ENCODE measurements at regions not wholly inside any gene's neighbourhood (a gene's known extent, or its start where the extent isn't known, plus 50 kb on each side); places are given as distances from the start of the nearest gene placed in this dataset.

DNA sequence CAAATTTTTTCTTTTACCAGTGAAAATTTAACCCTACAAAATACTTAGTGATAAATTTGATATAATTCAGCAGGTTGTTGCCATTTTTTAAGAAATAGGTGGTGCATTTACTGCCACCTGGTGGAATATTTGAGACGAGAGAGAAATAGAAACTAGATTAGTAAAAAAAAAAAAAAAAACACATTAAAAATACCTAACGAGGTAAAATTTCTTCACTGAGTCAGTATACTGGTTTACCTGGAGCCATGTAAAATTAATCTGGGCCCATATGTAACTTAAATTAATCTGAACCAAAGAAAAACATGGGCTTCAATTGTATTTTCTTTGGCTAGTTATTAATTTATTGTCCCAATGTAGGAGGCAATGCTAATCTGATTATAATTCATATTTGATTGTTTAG, 520.8 kb downstream of the EPM2A start:
- H3K9me3 Mint-ChIP-seq: no peaks in the 10 kb centered on the region
- no peak overlapping the region for H3K27ac Mint-ChIP-seq
- H3K36me3 Mint-ChIP-seq: no peaks in the 10 kb centered on the region
- DNase-seq (ENCODE audit: low spot score in 2 of 2) (no peak), ATAC-seq (no peak)

- Mint-ChIP-seq H3K9me3 (no peaks in the 10 kb centered on the region), H3K27ac (no peak overlapping the region), H3K36me3 (no peaks in the 10 kb centered on the region)
- DNase-seq (ENCODE audit: low spot score in 2 of 2) (no peak), ATAC-seq (no peak)
These were observed 510.9 kb downstream of the EPM2A start for GRCh38 chr6:145224450-145224849.

DNA sequence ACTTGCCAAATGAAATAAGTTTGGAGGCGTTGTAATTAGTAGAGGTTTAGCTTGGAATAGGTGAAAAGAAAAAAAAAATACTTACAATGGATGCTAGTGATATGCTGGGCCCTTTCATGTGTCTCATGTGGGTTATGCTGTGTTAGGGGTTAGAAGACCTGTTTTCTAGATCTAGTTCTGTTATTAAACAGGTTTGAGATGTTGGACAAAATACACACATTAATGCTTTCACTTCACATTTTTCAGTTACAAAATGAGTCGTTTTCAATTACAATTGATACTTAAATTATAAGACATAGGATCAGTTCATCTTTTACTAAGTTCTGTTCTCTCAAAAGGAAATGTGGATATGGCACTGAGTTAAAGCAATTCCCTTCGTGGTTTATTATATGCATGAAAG, 509.8 kb downstream of the EPM2A start:
- no peaks in the 10 kb centered on the region for H3K9me3 Mint-ChIP-seq
- DNase-seq (ENCODE audit: low spot score in 2 of 2) (no peak), ATAC-seq (no peak)
- H3K27ac Mint-ChIP-seq: no peak overlapping the region
- no peaks in the 10 kb centered on the region for H3K36me3 Mint-ChIP-seq

GRCh38 chr6:145227593-145227992, 507.7 kb downstream of the EPM2A start:
- H3K36me3 Mint-ChIP-seq: no peaks in the 10 kb centered on the region
- H3K27ac Mint-ChIP-seq: no peak overlapping the region
- DNase-seq (ENCODE audit: low spot score in 2 of 2) (no peak), ATAC-seq (no peak)
- H3K9me3 Mint-ChIP-seq: no peaks in the 10 kb centered on the region

- ATAC-seq: no peak
- Mint-ChIP-seq H3K9me3 (peaks cover 0 to 4% of the 10 kb centered on the region in 2 donors), H3K27ac (no peak overlapping the region), H3K36me3 (no peaks in the 10 kb centered on the region)
- no peak for DNase-seq (ENCODE audit: low spot score in 2 of 2)
These were observed 506.2 kb downstream of the EPM2A start for GRCh38 chr6:145228962-145229582.

DNA sequence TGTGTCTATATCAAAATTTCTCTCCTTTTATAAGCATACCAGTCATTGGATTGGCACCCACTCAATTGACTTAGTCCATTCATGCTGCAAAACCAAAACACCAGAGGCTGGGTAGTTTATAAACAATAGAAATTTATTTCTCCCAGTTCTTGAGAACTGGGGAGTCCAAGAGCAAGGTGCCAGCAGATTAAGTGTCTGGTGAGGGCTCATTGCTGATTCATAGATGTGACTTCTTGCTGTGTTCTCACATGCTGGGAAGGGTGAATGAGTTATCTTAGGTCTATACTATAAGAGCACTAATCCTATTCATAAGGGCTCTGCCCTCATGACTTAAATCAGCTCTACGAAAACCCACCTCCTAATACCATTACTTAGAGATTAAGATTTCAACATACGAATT, 501.4 kb downstream of the EPM2A start:
- peaks cover 0 to 4% of the 10 kb centered on the region in 2 donors for H3K9me3 Mint-ChIP-seq
- ATAC-seq (no peak), DNase-seq (ENCODE audit: low spot score in 2 of 2) (no peak)
- no peak overlapping the region for H3K27ac Mint-ChIP-seq
- no peaks in the 10 kb centered on the region for H3K36me3 Mint-ChIP-seq

DNA sequence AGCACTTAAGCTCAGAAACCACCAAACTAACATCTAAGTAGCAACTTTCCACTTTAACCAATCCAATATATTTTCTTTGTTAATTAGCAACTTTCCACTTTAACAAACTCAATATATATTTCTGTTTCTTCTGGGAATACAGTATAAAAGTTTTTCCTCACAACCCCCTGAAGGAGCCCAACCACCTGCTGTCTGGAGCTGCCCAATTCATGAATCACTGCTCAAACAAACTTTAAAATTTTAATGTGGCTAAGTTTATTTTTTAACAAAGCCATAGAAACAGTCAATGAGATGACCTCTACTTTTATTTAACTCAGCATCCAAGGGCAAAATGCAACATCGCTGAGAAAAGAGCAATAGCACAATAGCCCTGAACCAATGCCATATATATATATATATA, 500.1 kb downstream of the EPM2A start:
- H3K36me3 Mint-ChIP-seq: no peaks in the 10 kb centered on the region
- no peak for ATAC-seq
- peaks cover 0 to 4% of the 10 kb centered on the region in 2 donors for H3K9me3 Mint-ChIP-seq
- DNase-seq (ENCODE audit: low spot score in 2 of 2): no peak
- H3K27ac Mint-ChIP-seq: no peak overlapping the region

GRCh38 chr6:145238787-145239186, 496.5 kb downstream of the EPM2A start:
- Mint-ChIP-seq H3K27ac (no peak overlapping the region), H3K36me3 (no peaks in the 10 kb centered on the region), H3K9me3 (peaks cover 4 to 5% of the 10 kb centered on the region in 2 donors)
- DNase-seq (ENCODE audit: low spot score in 2 of 2): no peak
- ATAC-seq: no peak

GRCh38 chr6:145241039-145241438, 494.3 kb downstream of the EPM2A start:
- no peaks in the 10 kb centered on the region for H3K36me3 Mint-ChIP-seq
- peaks cover 4 to 5% of the 10 kb centered on the region in 2 donors for H3K9me3 Mint-ChIP-seq
- DNase-seq (ENCODE audit: low spot score in 2 of 2) (no peak), ATAC-seq (no peak)
- H3K27ac Mint-ChIP-seq: no peak overlapping the region

DNA sequence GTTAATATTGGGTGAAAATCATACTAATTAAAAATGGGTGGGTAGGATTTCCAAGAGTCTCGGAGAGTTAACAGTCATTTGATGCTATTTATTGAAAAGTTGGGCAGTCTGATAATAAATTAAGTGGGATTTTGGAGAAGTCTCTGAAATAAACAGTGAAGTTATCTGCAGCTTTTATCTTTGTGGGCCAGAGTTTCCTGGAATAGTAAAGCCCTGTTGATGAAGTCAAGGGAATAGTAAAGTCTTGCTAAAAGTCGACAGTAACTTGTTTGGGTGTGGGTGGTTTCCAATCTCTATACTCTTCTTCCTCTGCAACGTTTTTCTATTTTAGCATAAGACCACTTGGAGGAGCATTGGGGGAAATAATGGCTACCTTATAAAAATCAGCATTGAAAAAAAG, 493.6 kb downstream of the EPM2A start:
- Mint-ChIP-seq H3K36me3 (no peaks in the 10 kb centered on the region), H3K9me3 (peaks cover 4 to 5% of the 10 kb centered on the region in 2 donors), H3K27ac (no peak overlapping the region)
- DNase-seq (ENCODE audit: low spot score in 2 of 2): no peak
- no peak for ATAC-seq

DNA sequence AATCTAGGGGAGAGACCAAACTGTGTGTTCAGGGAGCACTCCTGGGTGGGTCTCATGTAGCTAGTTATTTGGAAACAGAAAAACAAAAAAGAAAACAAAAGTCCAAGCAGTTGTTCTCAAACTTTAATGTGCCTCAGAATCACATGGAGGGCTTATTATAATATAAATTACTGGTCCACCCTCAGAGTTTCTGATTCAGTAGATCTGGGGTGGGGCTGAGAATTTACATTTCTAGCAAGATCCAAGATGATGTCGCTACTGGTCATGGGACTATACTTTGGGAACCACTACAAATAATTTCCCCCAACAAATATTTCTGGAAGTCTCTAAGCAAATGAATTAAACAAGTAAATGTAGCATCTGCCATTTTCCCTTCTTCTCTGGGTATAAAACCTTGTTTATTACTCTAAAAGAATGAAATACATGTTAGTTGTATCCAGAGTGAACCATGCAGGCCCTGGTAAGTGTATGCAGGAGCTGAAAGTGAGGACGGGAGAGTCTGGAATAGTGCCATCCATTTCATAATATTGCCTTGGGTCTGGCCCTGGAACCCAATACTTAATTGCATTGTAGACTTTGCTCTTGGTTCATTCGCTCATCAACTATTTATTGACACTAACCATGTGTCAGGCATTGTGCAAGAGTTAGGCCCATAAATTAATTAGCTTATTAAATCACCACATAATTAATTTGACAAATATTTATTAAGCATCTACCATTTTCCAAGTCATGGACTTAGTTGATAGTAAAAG, 490.8 kb downstream of the EPM2A start:
- H3K9me3 Mint-ChIP-seq: peaks cover 9 to 10% of the 10 kb centered on the region in 2 donors

DNA sequence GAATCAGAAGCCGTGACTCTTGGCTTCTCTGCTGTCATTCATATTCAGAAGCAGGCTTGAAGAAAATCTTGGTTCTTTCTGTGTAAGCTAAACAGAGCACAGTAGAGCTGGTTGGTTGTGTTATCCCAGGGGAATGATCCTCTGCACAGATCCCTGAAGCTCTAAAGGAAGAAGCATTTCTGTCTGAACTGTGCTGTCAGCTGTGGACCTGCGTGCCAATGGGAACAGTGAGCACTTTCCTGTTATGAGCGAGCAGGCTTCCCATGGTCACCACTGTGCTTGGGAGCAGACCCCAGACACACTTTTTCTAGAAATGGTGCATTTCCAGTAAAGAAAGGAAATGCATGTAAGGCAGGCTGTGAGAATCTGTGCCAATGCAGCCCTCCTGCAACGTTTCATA, 490.2 kb downstream of the EPM2A start:
- DNase-seq (ENCODE audit: low spot score in 2 of 2) (no peak), ATAC-seq (no peak)
- Mint-ChIP-seq H3K27ac (no peak overlapping the region), H3K9me3 (peaks cover 9 to 10% of the 10 kb centered on the region in 2 donors), H3K36me3 (no peaks in the 10 kb centered on the region)

More for the DNA sequence above, 490.8 kb downstream of the EPM2A start:
- Mint-ChIP-seq H3K36me3 (no peaks in the 10 kb centered on the region), H3K27ac (no peak overlapping the region)
- ATAC-seq (no peak), DNase-seq (ENCODE audit: low spot score in 2 of 2) (no peak)

GRCh38 chr6:145247692-145248419, 487.5 kb downstream of the EPM2A start:
- no peak overlapping the region for H3K27ac Mint-ChIP-seq
- no peaks in the 10 kb centered on the region for H3K36me3 Mint-ChIP-seq
- H3K9me3 Mint-ChIP-seq: peaks cover 5 to 6% of the 10 kb centered on the region in 2 donors
- ATAC-seq (no peak), DNase-seq (ENCODE audit: low spot score in 2 of 2) (no peak)

DNA sequence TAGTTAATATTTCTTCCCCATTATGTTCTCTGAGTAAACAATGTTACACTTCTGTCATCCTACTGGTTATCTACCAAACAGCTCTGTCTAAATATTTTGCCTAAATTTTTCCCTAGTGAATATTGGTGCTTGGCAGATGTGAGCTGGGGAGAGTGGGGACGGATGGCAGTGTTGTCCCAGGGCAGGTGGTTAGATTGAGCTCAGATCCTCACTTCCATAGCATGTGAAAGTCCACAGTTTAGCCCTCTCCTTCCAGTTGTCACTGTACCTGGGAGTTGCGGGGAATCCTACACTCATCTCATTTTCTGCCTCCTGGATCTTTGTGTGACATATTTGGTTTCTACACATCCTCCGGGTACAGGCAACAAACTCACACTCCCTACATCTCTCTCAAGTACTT, 484.9 kb downstream of the EPM2A start:
- no peak for ATAC-seq
- H3K27ac Mint-ChIP-seq: no peak overlapping the region
- H3K9me3 Mint-ChIP-seq: peaks cover 5 to 6% of the 10 kb centered on the region in 2 donors
- no peak for DNase-seq (ENCODE audit: low spot score in 2 of 2)
- no peaks in the 10 kb centered on the region for H3K36me3 Mint-ChIP-seq

DNA sequence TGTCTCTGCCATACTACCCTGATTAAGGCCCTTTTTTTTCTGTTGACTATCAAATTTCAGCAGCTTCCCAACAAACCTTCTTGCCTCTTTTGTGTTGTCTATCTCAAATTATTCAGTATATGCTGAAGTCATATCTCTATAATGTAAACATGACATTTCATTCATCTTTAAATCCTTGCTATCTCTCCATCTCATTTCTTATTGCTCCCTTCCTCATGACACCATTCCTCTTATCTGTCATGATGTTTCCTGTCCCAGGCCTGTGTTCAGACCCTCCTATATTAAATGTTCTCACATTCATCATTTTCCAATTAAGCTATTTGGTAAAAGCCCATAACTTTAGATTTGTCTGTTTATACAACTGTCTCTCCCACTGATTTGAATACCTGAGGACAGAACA, 482.6 kb downstream of the EPM2A start:
- DNase-seq (ENCODE audit: low spot score in 2 of 2) (no peak), ATAC-seq (no peak)
- H3K9me3 Mint-ChIP-seq: peaks cover under 1 to 6% of the 10 kb centered on the region in 2 donors
- no peaks in the 10 kb centered on the region for H3K36me3 Mint-ChIP-seq
- no peak overlapping the region for H3K27ac Mint-ChIP-seq

DNA sequence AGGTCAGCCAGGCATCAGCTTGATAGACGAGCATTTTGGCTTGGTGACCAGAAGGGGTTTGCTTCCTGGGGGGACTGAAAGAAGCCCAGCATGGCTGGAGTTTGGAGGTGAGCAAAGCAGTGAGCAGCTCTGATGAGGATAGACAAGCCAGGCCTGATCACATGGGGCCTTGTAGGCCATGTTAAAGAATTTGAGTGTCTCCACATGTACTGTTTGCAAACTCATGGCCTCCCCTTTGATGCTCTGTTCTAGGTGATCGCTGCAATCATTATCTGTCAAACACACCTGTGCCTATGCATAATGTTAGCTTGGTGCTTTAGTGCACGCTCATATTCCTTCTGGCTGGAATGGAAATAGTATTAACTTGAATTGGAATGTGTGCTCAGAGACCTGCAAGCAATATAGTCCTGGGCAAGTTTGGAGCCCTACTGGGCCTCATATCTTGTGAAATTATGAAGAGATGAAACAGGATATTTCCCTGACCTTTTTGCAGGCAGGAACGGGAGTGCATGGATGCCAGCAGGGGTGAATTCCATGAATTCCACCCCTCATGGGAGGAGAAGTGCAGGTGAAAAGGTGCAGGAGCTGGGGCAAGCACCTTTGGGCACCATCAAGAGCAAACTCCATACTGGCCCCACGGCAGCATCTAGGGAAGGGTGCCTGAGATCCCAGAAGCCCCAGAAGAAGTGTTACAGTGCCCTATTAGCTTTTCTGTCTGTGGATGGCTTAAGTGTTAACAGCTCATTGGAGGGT, 480.5 kb downstream of the EPM2A start:
- Mint-ChIP-seq H3K27ac (no peak overlapping the region), H3K9me3 (no peaks in the 10 kb centered on the region), H3K36me3 (no peaks in the 10 kb centered on the region)
- ATAC-seq (no peak), DNase-seq (ENCODE audit: low spot score in 2 of 2) (no peak)

- DNase-seq (ENCODE audit: low spot score in 2 of 2): no peak
- no peaks in the 10 kb centered on the region for H3K36me3 Mint-ChIP-seq
- no peaks in the 10 kb centered on the region for H3K9me3 Mint-ChIP-seq
- ATAC-seq: no peak
- no peak overlapping the region for H3K27ac Mint-ChIP-seq
These were observed 477.6 kb downstream of the EPM2A start for GRCh38 chr6:145257704-145258103.

Data from activated naive CD4-positive, alpha-beta T cell treated with anti-CD3 and anti-CD28 coated beads, Interleukin-2, amount 50 U/mL, for 72 hours (primary cell).